Stimulated activated CD4-positive, alpha-beta T cell treated with anti-CD3 and anti-CD28 coated beads, Interleukin-12 subunit alpha, Interleukin-12 subunit beta, amount 100 ng/mL, for 48 hours (primary cell): ENCODE measurements at regions not wholly inside any gene's neighbourhood (a gene's known extent, or its start where the extent isn't known, plus 50 kb on each side); places are given as distances from the start of the nearest gene placed in this dataset.
"Not testable (repeated sequence)": the region's sequence is repeated elsewhere in the genome, so short reads cannot be mapped to it uniquely, and the experiment has no call there.

ENCODE experiments used
- DNase-seq, 3 donors: peaks; one replicate each; pipeline ENCODE4 v3.0.0-alpha.2; 2020; ENCODE audit warnings: low read depth in 2 of 3, low spot score in 1 of 3

- DNase-seq, result no peak
These were observed 193.8 kb downstream of the CNTN3 start for GRCh38 chr3:74420538-74421124.

GRCh38 chr3:74415731-74416130 is 198.7 kb downstream of the CNTN3 start:
- DNase-seq, result no peak

- no peak for DNase-seq
These were observed 200.8 kb downstream of the CNTN3 start for GRCh38 chr3:74413547-74414241.

- no peak for DNase-seq
These were observed 204.1 kb downstream of the CNTN3 start for GRCh38 chr3:74410276-74410941.

DNA sequence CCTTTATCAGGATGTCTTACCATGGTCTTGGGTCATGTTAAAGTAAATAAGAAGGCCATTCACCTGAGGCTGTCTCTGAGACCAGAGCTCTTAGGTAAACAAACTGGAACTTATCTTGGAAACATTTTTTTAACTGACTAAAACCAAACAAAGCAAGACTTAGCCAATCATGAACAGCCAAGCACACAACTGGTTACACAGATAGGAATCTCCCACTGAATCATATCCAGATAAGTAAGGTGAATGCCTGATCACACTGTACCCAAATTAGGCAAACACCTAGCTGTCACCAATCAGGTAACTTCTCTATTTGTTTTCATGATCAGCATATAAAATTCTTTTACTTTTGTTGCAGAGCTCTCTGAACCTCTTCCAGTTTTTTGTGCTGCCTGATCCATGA is 205.4 kb downstream of the CNTN3 start:
- DNase-seq, result no peak

DNA sequence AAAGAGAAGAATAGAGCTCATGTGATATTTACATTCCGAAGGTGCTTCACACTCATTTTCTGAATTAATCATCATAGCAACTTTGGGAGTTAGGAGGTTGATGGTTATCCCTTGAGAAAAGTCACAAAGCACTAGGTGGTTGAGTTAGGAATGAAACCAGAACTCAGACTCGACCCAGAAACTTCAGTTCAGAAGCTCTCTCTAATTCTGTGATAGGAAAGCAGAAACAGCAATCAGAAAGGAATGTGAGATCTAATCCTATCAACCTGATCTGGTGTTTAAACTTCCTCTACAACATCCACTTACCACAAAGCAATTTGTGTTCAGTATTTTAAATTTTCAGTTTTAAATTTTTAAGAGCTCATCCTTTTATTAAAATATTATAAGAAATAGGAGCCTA is 211.2 kb downstream of the CNTN3 start:
- DNase-seq, result no peak

- DNase-seq, result no peak
These were observed 211.6 kb downstream of the CNTN3 start for GRCh38 chr3:74402821-74403220.

DNA sequence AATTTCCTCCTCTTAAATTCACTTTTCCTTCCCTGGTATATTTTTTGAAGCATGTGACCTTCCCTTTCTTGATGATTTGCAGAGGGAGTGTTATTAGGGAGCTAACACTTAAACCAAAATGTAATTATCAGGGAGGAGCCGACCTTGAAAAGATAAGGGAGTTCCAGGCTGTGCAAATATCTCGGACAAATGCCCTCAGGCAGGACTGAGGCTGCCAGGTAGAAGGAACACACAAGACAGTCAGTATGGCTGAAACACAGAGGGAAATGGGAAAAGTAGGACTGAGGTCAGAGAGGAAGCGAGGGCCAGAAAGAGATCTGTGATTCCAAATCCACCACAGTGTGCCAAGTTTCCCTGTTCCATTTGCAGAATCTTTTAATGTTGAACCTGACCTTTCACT is 221.0 kb downstream of the CNTN3 start:
- DNase-seq, result no peak

DNA sequence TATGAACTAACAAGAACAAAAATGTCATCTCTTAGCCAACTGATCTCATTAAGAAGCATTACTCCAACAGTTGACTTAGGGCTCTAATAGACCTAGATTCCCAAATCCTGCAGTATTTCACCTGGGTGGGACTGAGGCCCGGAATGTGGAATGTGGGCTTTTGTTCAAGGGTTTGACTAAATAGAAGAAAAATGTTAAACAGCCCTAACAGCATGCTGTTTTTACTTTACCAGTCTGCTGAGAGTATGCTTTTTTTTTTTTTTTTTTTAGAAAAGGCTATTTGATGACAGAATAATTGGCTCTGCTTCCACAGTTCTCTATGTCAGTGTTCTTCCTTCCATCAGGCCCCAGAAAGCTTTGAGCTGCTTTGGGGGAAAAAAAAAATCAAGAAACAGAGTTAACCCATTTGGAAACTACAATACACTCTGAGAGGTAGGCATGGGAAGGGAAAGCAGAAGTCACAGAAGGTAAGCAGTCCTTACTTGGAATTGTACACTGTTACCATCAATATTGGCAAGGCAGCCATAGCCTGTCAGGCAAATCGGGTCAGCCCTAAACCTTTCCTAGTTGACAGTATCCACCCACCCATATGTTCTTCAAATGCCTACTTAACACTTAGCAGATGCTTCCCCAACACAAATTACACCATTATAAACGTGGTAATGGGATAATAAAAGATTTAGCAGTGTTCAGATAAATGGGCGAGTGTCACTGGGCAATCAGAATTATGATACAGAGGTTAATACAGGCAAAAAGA is 224.2 kb downstream of the CNTN3 start:
- DNase-seq, result no peak

DNA sequence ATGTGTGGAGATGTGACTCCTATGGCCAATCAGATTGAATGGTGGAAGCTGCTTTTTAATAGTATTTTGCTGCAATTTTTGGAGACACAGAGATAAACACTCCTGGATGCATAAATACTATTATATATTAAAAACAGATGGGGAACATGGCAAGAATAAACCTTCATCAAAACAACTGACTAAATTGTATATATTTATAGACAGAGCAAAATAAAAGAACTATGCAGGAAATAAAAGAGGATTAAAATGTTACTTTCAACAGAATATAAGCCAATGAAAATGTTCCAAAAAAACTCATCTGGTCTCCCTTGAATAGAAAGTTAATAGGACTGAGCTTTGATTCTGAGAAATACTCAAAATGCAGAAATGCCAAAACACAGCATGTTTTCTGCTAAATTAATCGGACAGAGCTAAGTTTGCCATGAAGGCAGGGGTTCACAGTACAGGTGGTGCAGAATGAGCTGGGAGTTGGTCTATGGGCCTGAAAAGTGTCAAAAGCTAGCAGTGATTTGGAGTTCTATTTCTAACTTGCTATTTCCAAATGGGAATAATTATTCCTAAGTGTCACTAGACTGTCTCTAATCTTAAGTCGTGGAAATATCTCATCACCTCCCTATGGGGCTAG is 227.2 kb downstream of the CNTN3 start:
- no peak for DNase-seq

GRCh38 chr3:74384159-74384558 is 230.3 kb downstream of the CNTN3 start:
- DNase-seq, result no peak

GRCh38 chr3:74377669-74378068 is 236.8 kb downstream of the CNTN3 start:
- DNase-seq, result no peak

- DNase-seq, result not testable (repeated sequence)
These were observed 238.1 kb downstream of the CNTN3 start for GRCh38 chr3:74376323-74376722.

GRCh38 chr3:74375653-74376052 is 238.8 kb downstream of the CNTN3 start:
- no peak for DNase-seq

- no peak for DNase-seq
These were observed 241.7 kb downstream of the CNTN3 start for GRCh38 chr3:74372743-74373142.

GRCh38 chr3:74370342-74370741 is 244.1 kb downstream of the CNTN3 start:
- DNase-seq, result no peak

DNA sequence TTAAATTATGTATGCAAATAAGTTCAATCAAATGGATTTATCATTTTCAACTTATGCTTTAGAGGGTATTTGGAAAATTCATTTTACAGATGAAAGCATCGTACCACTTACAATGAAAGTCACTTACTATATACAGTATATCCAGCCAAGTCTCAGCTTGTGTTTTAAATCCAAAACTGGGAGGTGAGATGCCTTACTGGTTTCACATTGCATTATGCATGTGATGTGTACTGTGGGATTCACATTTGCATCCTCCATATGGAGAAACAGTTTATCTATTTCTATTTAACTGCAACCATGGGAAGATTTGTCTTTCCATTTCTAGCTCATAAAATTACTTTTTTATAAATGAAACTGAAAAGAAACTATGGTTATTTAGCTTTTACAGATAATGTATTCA is 248.1 kb downstream of the CNTN3 start:
- no peak for DNase-seq

GRCh38 chr3:74363346-74363745 is 251.1 kb downstream of the CNTN3 start:
- no peak for DNase-seq

DNA sequence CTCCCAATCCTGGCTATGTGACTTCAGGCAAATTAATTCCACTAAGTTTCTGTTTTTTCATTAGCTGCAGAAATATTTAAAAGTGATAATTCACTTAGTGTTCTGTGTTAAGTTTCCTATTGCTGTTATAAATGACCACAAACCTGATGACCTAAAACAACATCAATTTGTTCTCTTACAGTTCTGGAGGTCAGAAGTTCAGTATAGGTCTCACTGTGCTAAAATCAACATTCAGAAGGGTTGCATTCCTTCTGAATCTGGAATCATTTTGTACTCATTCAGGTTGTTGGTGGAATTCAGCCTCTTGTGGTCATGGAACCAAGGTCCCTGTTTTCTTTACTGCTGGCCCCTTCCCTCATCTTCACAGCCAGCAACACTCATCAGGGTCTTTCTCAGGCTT is 254.1 kb downstream of the CNTN3 start:
- no peak for DNase-seq

- no peak for DNase-seq
These were observed 256.6 kb downstream of the CNTN3 start for GRCh38 chr3:74357881-74358280.

DNA sequence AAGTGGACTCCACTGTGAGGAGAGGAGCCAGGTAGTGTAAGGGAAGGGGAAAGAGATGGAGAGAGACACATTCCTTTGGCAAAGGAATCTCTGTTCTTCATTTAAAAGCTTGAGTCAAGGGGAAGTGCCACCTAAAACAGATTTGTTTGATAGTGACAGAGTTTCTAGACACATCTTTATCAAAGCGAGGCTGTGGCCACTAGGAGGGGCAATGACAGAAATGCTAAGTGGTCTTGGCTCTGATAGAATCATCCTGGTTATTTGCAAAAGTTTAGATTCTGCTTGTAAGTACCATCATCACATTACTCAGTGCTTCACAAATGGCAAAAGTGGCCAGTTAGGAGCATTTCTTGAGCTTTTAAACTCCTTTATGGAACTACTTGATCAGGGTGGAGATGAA is 261.4 kb downstream of the CNTN3 start:
- DNase-seq, result no peak
